ENCODE measurements at regions not wholly inside any gene's neighbourhood (a gene's known extent, or its start where the extent isn't known, plus 50 kb on each side); places are given as distances from the start of the nearest gene placed in this dataset.
"Not testable (repeated sequence)": the region's sequence is repeated elsewhere in the genome, so short reads cannot be mapped to it uniquely, and the experiment has no call there.

GRCh38 chr11:134727204-134727603, 315.2 kb upstream of the B3GAT1 start:
- peak in 1 of 2 experiments; percentile 24 for DNase-seq
- no peak for TF ChIP-seq GATA1 (IDR thresholded peaks at IDR 0.05; ENCODE audit: low read depth, low read length)
- TF ChIP-seq POLR2A (IDR thresholded peaks at IDR 0.05; ENCODE audit: low read length), result no peak

- TF ChIP-seq GATA1 (IDR thresholded peaks at IDR 0.05; ENCODE audit: low read depth, low read length) (no peak), POLR2A (IDR thresholded peaks at IDR 0.05; ENCODE audit: low read length) (no peak)
- DNase-seq, result no peak
These were observed 313.9 kb upstream of the B3GAT1 start for GRCh38 chr11:134725716-134726639.

- no peak for DNase-seq
- TF ChIP-seq GATA1 (IDR thresholded peaks at IDR 0.05; ENCODE audit: low read depth, low read length), result no peak
- no peak for TF ChIP-seq POLR2A (IDR thresholded peaks at IDR 0.05; ENCODE audit: low read length)
These were observed 313.2 kb upstream of the B3GAT1 start for GRCh38 chr11:134725211-134725610.

GRCh38 chr11:134724779-134725140, 312.7 kb upstream of the B3GAT1 start:
- DNase-seq, result no peak
- TF ChIP-seq GATA1 (IDR thresholded peaks at IDR 0.05; ENCODE audit: low read depth, low read length) (no peak), POLR2A (IDR thresholded peaks at IDR 0.05; ENCODE audit: low read length) (no peak)

- no peak for DNase-seq
- TF ChIP-seq GATA1 (IDR thresholded peaks at IDR 0.05; ENCODE audit: low read depth, low read length) (no peak), POLR2A (IDR thresholded peaks at IDR 0.05; ENCODE audit: low read length) (no peak)
These were observed 312.2 kb upstream of the B3GAT1 start for GRCh38 chr11:134724106-134724778.

DNA sequence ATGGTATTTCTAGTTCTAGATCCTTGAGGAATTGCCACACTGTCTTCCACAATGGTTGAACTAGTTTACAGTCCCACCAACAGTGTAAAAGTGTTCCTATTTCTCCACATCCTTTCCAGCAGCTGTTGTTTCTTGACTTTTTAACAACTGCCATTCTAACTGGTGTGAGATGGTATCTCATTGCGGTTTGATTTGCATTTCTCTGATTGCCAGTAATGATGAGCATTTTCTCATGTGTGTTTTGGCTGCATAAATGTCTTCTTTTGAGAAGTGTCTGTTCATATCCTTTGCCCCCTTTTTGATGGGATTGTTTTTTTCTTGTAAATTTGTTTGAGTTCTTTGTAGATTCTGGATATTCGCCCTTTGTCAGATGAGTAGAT, 308.6 kb upstream of the B3GAT1 start:
- DNase-seq, result not testable (repeated sequence)

DNA sequence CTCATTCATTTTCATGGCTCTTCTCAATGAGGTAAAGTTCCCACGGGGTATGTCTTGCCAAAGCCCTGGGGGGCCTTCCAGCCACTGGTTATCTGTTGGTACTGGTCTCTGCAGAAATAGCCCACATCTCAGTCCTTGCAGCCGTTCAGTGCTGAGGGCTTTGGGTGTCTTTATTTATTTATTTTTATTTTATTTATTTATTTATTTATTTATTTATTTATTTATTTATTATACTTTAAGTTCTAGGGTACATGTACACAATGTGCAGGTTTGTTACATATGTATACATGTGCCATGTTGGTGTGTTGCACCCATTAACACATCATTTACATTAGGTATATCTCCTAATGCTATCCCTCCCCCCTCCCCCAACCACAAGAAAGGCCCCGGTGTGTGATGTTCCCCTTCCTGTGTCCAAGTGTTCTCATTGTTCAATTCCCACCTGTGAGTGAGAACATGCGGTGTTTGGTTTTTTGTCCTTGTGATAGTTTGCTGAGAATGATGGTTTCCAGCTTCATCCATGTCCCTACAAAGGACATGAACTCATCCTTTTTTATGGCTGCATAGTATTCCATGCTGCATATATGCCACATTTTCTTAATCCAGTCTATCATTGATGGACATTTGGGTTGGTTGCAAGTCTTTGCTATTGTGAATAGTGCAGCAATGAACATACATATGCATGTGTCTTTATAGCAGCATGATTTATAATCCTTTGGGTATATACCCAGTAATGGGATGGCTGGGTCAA, 308.1 kb upstream of the B3GAT1 start:
- DNase-seq, result not testable (repeated sequence)

DNA sequence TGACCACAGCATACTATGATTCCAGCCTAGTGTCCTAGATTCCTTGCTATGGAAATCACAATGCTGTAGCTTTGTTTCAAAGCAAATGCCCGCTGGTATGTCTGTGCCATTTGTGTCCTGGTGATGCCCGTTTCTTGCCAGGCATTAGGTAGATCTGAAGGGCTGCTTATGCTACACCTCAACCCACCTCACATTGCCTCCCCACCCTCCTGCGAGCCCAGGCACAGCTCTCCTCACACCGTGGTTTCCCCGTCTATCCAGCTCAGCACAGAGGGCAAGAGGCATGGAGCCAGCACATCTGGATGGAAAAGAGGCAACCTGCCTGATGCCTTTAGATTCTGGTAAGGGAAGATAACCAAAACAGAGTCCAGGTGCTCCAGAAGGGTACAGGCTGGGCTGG, 307.4 kb upstream of the B3GAT1 start:
- TF ChIP-seq GATA1 (IDR thresholded peaks at IDR 0.05; ENCODE audit: low read depth, low read length) (no peak), POLR2A (IDR thresholded peaks at IDR 0.05; ENCODE audit: low read length) (no peak)
- no peak for DNase-seq

- no peak for DNase-seq
- TF ChIP-seq POLR2A (IDR thresholded peaks at IDR 0.05; ENCODE audit: low read length) (no peak), GATA1 (IDR thresholded peaks at IDR 0.05; ENCODE audit: low read depth, low read length) (no peak)
These were observed 304.5 kb upstream of the B3GAT1 start for GRCh38 chr11:134716582-134716981.

DNA sequence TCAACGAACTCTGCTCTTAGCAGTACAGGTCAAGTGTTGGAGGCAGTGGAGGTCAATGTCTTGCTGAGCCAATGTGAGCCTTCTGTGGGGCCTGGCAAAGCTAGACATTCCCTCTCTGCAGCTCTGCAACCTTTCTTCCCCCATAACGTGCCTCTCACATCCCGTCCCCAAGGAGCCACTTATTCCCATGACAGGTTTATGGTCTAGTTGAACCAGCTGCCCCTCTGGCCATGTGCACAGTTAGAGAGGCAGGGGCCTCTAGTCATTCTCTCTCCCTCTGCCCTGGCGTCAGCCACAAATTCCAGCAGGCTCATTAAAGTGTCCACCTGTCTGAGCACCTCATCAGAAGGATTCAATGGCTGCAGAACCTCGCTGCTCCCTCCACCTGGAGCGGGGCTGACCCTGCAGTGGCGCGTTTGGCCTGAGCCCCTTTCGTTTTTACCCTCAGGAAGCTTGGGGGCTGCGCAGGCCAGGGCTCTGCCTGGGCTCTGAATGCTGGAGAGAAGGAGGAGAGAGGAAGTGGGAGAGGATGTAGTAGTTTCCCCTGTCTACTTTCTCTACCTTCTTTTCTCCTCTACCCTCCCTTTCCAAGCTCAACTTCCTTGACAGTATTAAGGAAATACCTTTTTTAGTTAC, 302.1 kb upstream of the B3GAT1 start:
- TF ChIP-seq POLR2A (IDR thresholded peaks at IDR 0.05; ENCODE audit: low read length) (no peak), GATA1 (IDR thresholded peaks at IDR 0.05; ENCODE audit: low read depth, low read length) (no peak)
- no peak for DNase-seq

- DNase-seq, result no peak
- TF ChIP-seq POLR2A (IDR thresholded peaks at IDR 0.05; ENCODE audit: low read length) (no peak), GATA1 (IDR thresholded peaks at IDR 0.05; ENCODE audit: low read depth, low read length) (no peak)
These were observed 300.4 kb upstream of the B3GAT1 start for GRCh38 chr11:134712228-134713145.

GRCh38 chr11:134711588-134711987, 299.5 kb upstream of the B3GAT1 start:
- TF ChIP-seq GATA1 (IDR thresholded peaks at IDR 0.05; ENCODE audit: low read depth, low read length) (no peak), POLR2A (IDR thresholded peaks at IDR 0.05; ENCODE audit: low read length) (no peak)

GRCh38 chr11:134710861-134711407, 298.9 kb upstream of the B3GAT1 start:
- no peak for TF ChIP-seq POLR2A (IDR thresholded peaks at IDR 0.05; ENCODE audit: low read length)
- no peak for TF ChIP-seq GATA1 (IDR thresholded peaks at IDR 0.05; ENCODE audit: low read depth, low read length)
- no peak for DNase-seq

More at GRCh38 chr11:134711588-134711987, 299.5 kb upstream of the B3GAT1 start:
- no peak for DNase-seq
